K562 (cell line): ENCODE measurements at regions not wholly inside any gene's neighbourhood (a gene's known extent, or its start where the extent isn't known, plus 50 kb on each side); places are given as distances from the start of the nearest gene placed in this dataset.

Experiments
- ATAC-seq: fragments of 200-7000 bp; cut with Tn5 transposase; 3 replicates; pipeline ENCODE4 v1.9.1; 2020; ENCODE audit warnings: moderate library complexity
- BruUV-seq: library from RNA; stranded (reverse); fragments of 400-500 nt; replicated peaks from 2 replicates; lab custom pipeline; 2021; lab: Mats Ljungman, UMichigan
- CTCF ChIA-PET: fragments of 300-600 bp; formaldehyde crosslinking; extraction: SDS; loops from one replicate; lab custom pipeline; 2021; ENCODE audit warnings: low intra/inter-chr PET ratio; lab: Yijun Ruan, JAX
- POLR2A ChIA-PET: fragments of 300-600, 350-650 bp; sonication (Branson Sonifier 250); formaldehyde crosslinking; extraction: SDS; loops from one replicate; lab custom pipeline; 2021; ENCODE audit warnings: antibody characterized with exemption, inconsistent platforms; lab: Yijun Ruan, JAX
- DNase-seq, 4 experiments: peaks; one replicate each; pipeline versions ENCODE4 v3.0.0 to v3.0.0-alpha.2; 2011 to 2018; ENCODE audit warnings: low spot score in 3 of 4, mixed read lengths in 3 of 4; ENCODE audit errors: extremely low read depth in 1 of 4
- FAIRE-seq: peaks from 2 replicates; lab custom pipeline; 2011; peaks lifted over from hg19 to GRCh38; lab: Jason Lieb, UNC
- H2AFZ ChIP-seq: 2 replicates; pipeline ENCODE4 v1.6.0; 2011; ENCODE audit warnings: low read depth, low read length, control low read depth, inconsistent platforms
- H3K27ac ChIP-seq: fragments of 200-600 bp; 3 replicates; pipeline ENCODE4 v1.8.0; 2011; ENCODE audit warnings: low read depth, mild to moderate bottlenecking, control low read depth, inconsistent platforms, low read length, moderate library complexity, mixed read lengths; ENCODE audit errors: extremely low read depth
- H3K27me3 ChIP-seq, 2 experiments: fragments of 300-600 bp in 1 of 2; 2 replicates in 1 of 2; 3 replicates in 1 of 2; pipeline versions ENCODE4 v1.6.0 to v1.8.0; 2011; ENCODE audit warnings: inconsistent platforms in 2 of 2, low read length in 2 of 2, mild to moderate bottlenecking in 1 of 2, mixed read lengths in 1 of 2, moderate library complexity in 1 of 2; ENCODE audit not compliant: control insufficient read depth in 2 of 2, insufficient read depth in 2 of 2
- H3K36me3 ChIP-seq: fragments of 300-600 bp; 3 replicates; pipeline ENCODE4 v1.8.0; 2011; ENCODE audit warnings: mild to moderate bottlenecking, low read length, inconsistent platforms; ENCODE audit not compliant: control insufficient read depth, insufficient read depth
- H3K4me1 ChIP-seq, 2 experiments: fragments of 200-600 bp in 1 of 2; replicated peaks in 1 of 2; 2 replicates in 1 of 2; 3 replicates in 1 of 2; pipeline versions ENCODE4 v1.5.1 to v1.8.0; 2011; ENCODE audit warnings: inconsistent platforms in 2 of 2, low read length in 2 of 2, mild to moderate bottlenecking in 1 of 2, mixed read lengths in 1 of 2, moderate library complexity in 1 of 2; ENCODE audit not compliant: control insufficient read depth in 2 of 2, insufficient read depth in 2 of 2
- H3K4me2 ChIP-seq: 2 replicates; pipeline ENCODE4 v1.6.1; 2011; ENCODE audit warnings: low read length, control low read depth, inconsistent platforms, mixed read lengths; ENCODE audit not compliant: insufficient read depth
- H3K4me3 ChIP-seq: fragments of 200-600 bp; sonication (generic), shearing (Covaris generic); 2 replicates; pipeline ENCODE4 v1.5.1; 2016; ENCODE audit warnings: control low read depth, inconsistent platforms
- H3K79me2 ChIP-seq: fragments of 200-600 bp; 3 replicates; pipeline ENCODE4 v1.8.0; 2011; ENCODE audit warnings: low read length, inconsistent platforms; ENCODE audit not compliant: control insufficient read depth, insufficient read depth
- H3K9ac ChIP-seq, 2 experiments: 2 replicates each; pipeline versions ENCODE4 v1.6.0 to v1.6.1; 2011; ENCODE audit warnings: low read depth in 2 of 2, low read length in 2 of 2, control low read depth in 1 of 2, inconsistent platforms in 1 of 2, mild to moderate bottlenecking in 1 of 2, mixed read lengths in 1 of 2; ENCODE audit not compliant: insufficient read depth in 1 of 2
- H3K9me1 ChIP-seq: one replicate; pipeline ENCODE4 v1.6.0; 2011; ENCODE audit warnings: inconsistent platforms, mild to moderate bottlenecking, low read length, moderate library complexity; ENCODE audit not compliant: control insufficient read depth, insufficient read depth
- H3K9me3 ChIP-seq: replicated peaks from 2 replicates; pipeline ENCODE4 v1.5.1; 2011; ENCODE audit warnings: low read depth, low read length, inconsistent platforms; ENCODE audit not compliant: control insufficient read depth, insufficient read depth
- H4K20me1 ChIP-seq: replicated peaks from 2 replicates; pipeline ENCODE4 v1.6.1; 2011; ENCODE audit warnings: low read length, inconsistent platforms, mixed read lengths; ENCODE audit not compliant: control insufficient read depth, insufficient read depth
- DDX20 ChIP-seq: fragments of 450-650 bp; IDR thresholded peaks from 2 replicates; pipeline ENCODE4 v1.6.1; 2016; ENCODE audit warnings: missing genetic modification characterization, low read depth, mild to moderate bottlenecking, missing compliant biosample characterization, moderate library complexity
- GABPA ChIP-seq: fragments of 200-800 bp; sonication (Bioruptor generic); conservative IDR thresholded peaks from 2 replicates; pipeline ENCODE4 v1.6.1; 2016; ENCODE audit warnings: low read depth, missing genetic modification characterization, missing compliant biosample characterization
- IFI16 ChIP-seq: fragments of 250-450 bp; sonication (Bioruptor Pico); IDR thresholded peaks from 2 replicates; pipeline ENCODE4 v2.1.2; 2022; ENCODE audit warnings: mild to moderate bottlenecking, inconsistent platforms
- KDM1A ChIP-seq, 2 experiments: fragments of 450-650 bp; IDR thresholded peaks; 2 replicates each; pipeline ENCODE4 v1.6.1; 2016; ENCODE audit warnings: mild to moderate bottlenecking in 2 of 2
- MTA2 ChIP-seq: fragments of 450-650 bp; IDR thresholded peaks from 2 replicates; pipeline ENCODE4 v1.6.1; 2016; ENCODE audit warnings: low read depth
- POLR2H ChIP-seq: IDR thresholded peaks from 2 replicates; pipeline ENCODE4 v1.6.1; 2016; ENCODE audit warnings: missing genetic modification characterization, low read depth, mild to moderate bottlenecking, control low read depth, missing compliant biosample characterization, moderate library complexity
- PTTG1 ChIP-seq: fragments of 450-650 bp; IDR thresholded peaks from 2 replicates; pipeline ENCODE4 v1.6.1; 2016; ENCODE audit warnings: low read depth, mild to moderate bottlenecking, missing genetic modification characterization, missing compliant biosample characterization
- SMAD4 ChIP-seq: fragments of 250-450 bp; sonication (Bioruptor Pico); conservative IDR thresholded peaks from 2 replicates; pipeline ENCODE4 v1.8.0; 2021; ENCODE audit warnings: inconsistent platforms, mild to moderate bottlenecking, moderate library complexity
- TCF3 ChIP-seq: sonication (generic); formaldehyde crosslinking; IDR thresholded peaks from 2 replicates; pipeline ENCODE4 v1.4.0; 2020; ENCODE audit warnings: mild to moderate bottlenecking, missing genetic modification reagents
- UBTF ChIP-seq, 2 experiments: IDR thresholded peaks; 2 replicates each; pipeline ENCODE4 v1.6.1; 2012; ENCODE audit warnings: improper control_type of control experiment in 2 of 2, low read depth in 2 of 2, low read length in 2 of 2, borderline replicate concordance in 1 of 2
- ZBTB9 ChIP-seq: fragments of 450-650 bp; formaldehyde crosslinking; IDR thresholded peaks from 2 replicates; pipeline ENCODE4 v1.4.0; 2020; ENCODE audit warnings: mild to moderate bottlenecking, moderate library complexity
- ZFX ChIP-seq: sonication (generic); formaldehyde crosslinking; IDR thresholded peaks from 2 replicates; pipeline ENCODE4 v1.8.0; 2022; ENCODE audit warnings: mild to moderate bottlenecking, missing genetic modification reagents, moderate library complexity
- ZNF175 ChIP-seq: fragments of 200-800 bp; sonication (Bioruptor generic); IDR thresholded peaks from 2 replicates; pipeline ENCODE4 v1.6.1; 2016; ENCODE audit warnings: low read depth, mild to moderate bottlenecking, missing genetic modification characterization, missing compliant biosample characterization
- ZNF436 ChIP-seq: fragments of 250-450, 450-650 bp; sonication (Bioruptor Pico); formaldehyde crosslinking; IDR thresholded peaks from 2 replicates; pipeline ENCODE4 v1.7.0; 2020; ENCODE audit warnings: mild to moderate bottlenecking
- ZNF589 ChIP-seq: fragments of 200-800 bp; sonication (Bioruptor generic); IDR thresholded peaks from 2 replicates; pipeline ENCODE4 v1.6.1; 2016; ENCODE audit warnings: low read depth, missing genetic modification characterization, missing compliant biosample characterization
- WGBS: fragments of 100-300 bp; shearing (Covaris generic); methylation state at CpG from one replicate; pipeline ENCODE4 v1.1.6; 2016; ENCODE audit warnings: low coverage, mixed read lengths; ENCODE audit not compliant: insufficient coverage; ENCODE audit errors: missing lambda C conversion rate; 5-methylcytosine and 5-hydroxymethylcytosine counted together
- in situ Hi-C: fragments of 300-500 bp; cut with MboI; formaldehyde crosslinking; loops from 4 replicates; pipeline ENCODE4 v1.15.0; 2018; ENCODE audit warnings: inconsistent platforms, mixed read lengths
- intact Hi-C: fragments of 100-400 bp; cut with micrococcal nuclease; formaldehyde crosslinking; loops from 2 replicates; pipeline ENCODE4 v1.14.2; 2022
- TF ChIP-seq, protein P1 (sequence below): IDR thresholded peaks from 3 replicates; pipeline ENCODE4 v1.6.1; 2011; ENCODE audit warnings: borderline replicate concordance, mild to moderate bottlenecking, moderate library complexity; ENCODE audit not compliant: insufficient read length; ENCODE audit errors: extremely low read depth

- intact Hi-C loops, result loop anchor here (10.0 kb wide), 1 partner anchor 70 kb away; no protein-coding TSS in a partner anchor
- Histone ChIP-seq H3K9ac (no peak overlapping the region; a peak in 1 of 4 replicates), H3K9me1 (no peaks in the 10 kb centered on the region), H3K36me3 (no peaks in the 10 kb centered on the region), H4K20me1 (no peaks in the 10 kb centered on the region), H3K27ac (peak overlapping the region; percentile 60), H3K9me3 (no peaks in the 10 kb centered on the region), H3K4me2 (peak overlapping the region; percentile 46; the same call in 1 of the 2 replicates), H3K4me1 (peaks cover 0 to 6% of the 10 kb centered on the region in 2 experiments; a peak in 3 of 5 replicates), H2AFZ (0 out of 2 replicates have a peak overlapping the region, but pooled peaks have one; percentile 38), H3K79me2 (no peaks in the 10 kb centered on the region), H3K27me3 (no peaks in the 10 kb centered on the region), H3K4me3 (no peak overlapping the region)
- BruUV-seq, result no TSS peak
- ATAC-seq (peak; percentile 96), DNase-seq (peak; percentile 21 to 85 (median 52)), FAIRE-seq (peak; percentile 84)
- WGBS, result 8% methylated on average over 6 of the region's 6 CpGs
- CTCF ChIA-PET, result no interaction called here
- POLR2A ChIA-PET, result interaction anchor here (1.1 to 1.4 kb wide), 2 partner anchors 9 to 29 kb away, joined by 3 read pairs; no protein-coding TSS in a partner anchor
- in situ Hi-C loops, result no loop called here
- TF ChIP-seq TCF3 (CRISPR knock-in tag) (peak; percentile 74), ZNF436 (no peak), PTTG1 (peak; percentile 87), GABPA (tag) (peak; percentile 25; the same call in 1 of the 2 replicates), ZNF589 (CRISPR knock-in tag) (peak; percentile 90), SMAD4 (CRISPR knock-in tag) (peak; percentile 88), POLR2H (tag) (peak; percentile 63; the same call in 1 of the 2 replicates), ZNF175 (peak; percentile 96), DDX20 (peak; percentile 88), UBTF (IDR thresholded peaks at IDR 0.05; ENCODE audit: borderline replicate concordance in 1 of 2, low read depth in 2 of 2, low read length in 2 of 2) (no peak), KDM1A (IDR thresholded peaks at IDR 0.05) (peak in 1 of 2 experiments; percentile 53; a peak in 2 of 4 replicates), ZBTB9 (CRISPR knock-in tag) (peak; percentile 80; the same call in 1 of the 2 replicates), ZFX (peak; percentile 61), IFI16 (CRISPR knock-in tag) (peak; percentile 83), MTA2 (peak; percentile 53)
- TF ChIP-seq, protein P1, sequence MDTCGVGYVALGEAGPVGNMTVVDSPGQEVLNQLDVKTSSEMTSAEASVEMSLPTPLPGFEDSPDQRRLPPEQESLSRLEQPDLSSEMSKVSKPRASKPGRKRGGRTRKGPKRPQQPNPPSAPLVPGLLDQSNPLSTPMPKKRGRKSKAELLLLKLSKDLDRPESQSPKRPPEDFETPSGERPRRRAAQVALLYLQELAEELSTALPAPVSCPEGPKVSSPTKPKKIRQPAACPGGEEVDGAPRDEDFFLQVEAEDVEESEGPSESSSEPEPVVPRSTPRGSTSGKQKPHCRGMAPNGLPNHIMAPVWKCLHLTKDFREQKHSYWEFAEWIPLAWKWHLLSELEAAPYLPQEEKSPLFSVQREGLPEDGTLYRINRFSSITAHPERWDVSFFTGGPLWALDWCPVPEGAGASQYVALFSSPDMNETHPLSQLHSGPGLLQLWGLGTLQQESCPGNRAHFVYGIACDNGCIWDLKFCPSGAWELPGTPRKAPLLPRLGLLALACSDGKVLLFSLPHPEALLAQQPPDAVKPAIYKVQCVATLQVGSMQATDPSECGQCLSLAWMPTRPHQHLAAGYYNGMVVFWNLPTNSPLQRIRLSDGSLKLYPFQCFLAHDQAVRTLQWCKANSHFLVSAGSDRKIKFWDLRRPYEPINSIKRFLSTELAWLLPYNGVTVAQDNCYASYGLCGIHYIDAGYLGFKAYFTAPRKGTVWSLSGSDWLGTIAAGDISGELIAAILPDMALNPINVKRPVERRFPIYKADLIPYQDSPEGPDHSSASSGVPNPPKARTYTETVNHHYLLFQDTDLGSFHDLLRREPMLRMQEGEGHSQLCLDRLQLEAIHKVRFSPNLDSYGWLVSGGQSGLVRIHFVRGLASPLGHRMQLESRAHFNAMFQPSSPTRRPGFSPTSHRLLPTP, result no peak
These were observed 83.5 kb upstream of the SPIN4 start for GRCh38 chrX:63434665-63435064.
